ENCODE measurements at regions not wholly inside any gene's neighbourhood (a gene's known extent, or its start where the extent isn't known, plus 50 kb on each side); places are given as distances from the start of the nearest gene placed in this dataset.

- TF ChIP-seq POLR2AphosphoS5 (IDR thresholded peaks at IDR 0.05; ENCODE audit: low read depth, low read length) (no peak), POLR2A (IDR thresholded peaks at IDR 0.05; ENCODE audit: low read depth, low read length) (no peak)
Measured at GRCh38 chr6:25169961-25170360, 109.2 kb upstream of the CARMIL1 start.
